H1 (cell line): ENCODE measurements at regions not wholly inside any gene's neighbourhood (a gene's known extent, or its start where the extent isn't known, plus 50 kb on each side); places are given as distances from the start of the nearest gene placed in this dataset.

Experiments
- CTCF ChIA-PET: fragments of 300-600 bp; sonication (Branson Sonifier 250); formaldehyde crosslinking; loops from one replicate; lab custom pipeline; 2021; ENCODE audit not compliant: partially characterized antibody; lab: Charles Lee
- POLR2A ChIA-PET: fragments of 300-600 bp; sonication (Branson Sonifier 250); formaldehyde crosslinking; loops from one replicate; lab custom pipeline; 2021; ENCODE audit warnings: inconsistent platforms; ENCODE audit not compliant: partially characterized antibody; lab: Charles Lee
- DNase-seq, 2 experiments: peaks; one replicate each; pipeline versions ENCODE4 v3.0.0 to v3.0.0-alpha.2; 2010 to 2022; ENCODE audit warnings: low spot score in 2 of 2, low read depth in 1 of 2, mixed read lengths in 1 of 2
- FAIRE-seq: peaks from 2 replicates; lab custom pipeline; 2011; peaks lifted over from hg19 to GRCh38; lab: Jason Lieb, UNC
- H2AFZ ChIP-seq: 2 replicates; pipeline ENCODE4 v1.8.1; 2012; ENCODE audit warnings: low read length, inconsistent platforms
- H2AK5ac ChIP-seq: 2 replicates; pipeline ENCODE4 v1.6.1; 2013; ENCODE audit warnings: low read depth, low read length
- H2BK120ac ChIP-seq: replicated peaks from 2 replicates; pipeline ENCODE3; 2013; ENCODE audit warnings: low read depth, low read length, inconsistent platforms
- H2BK12ac ChIP-seq: 2 replicates; pipeline ENCODE4 v1.6.1; 2013; ENCODE audit warnings: low read depth, low read length
- H2BK15ac ChIP-seq: 2 replicates; pipeline ENCODE4 v1.6.1; 2013; ENCODE audit warnings: low read length
- H2BK20ac ChIP-seq: 2 replicates; pipeline ENCODE4 v1.6.1; 2013; ENCODE audit warnings: low read length
- H2BK5ac ChIP-seq: 2 replicates; pipeline ENCODE4 v1.6.1; 2013; ENCODE audit warnings: low read depth, low read length
- H3K14ac ChIP-seq: 2 replicates; pipeline ENCODE4 v1.6.1; 2013; ENCODE audit warnings: inconsistent platforms; ENCODE audit not compliant: insufficient read length
- H3K18ac ChIP-seq: 2 replicates; pipeline ENCODE4 v1.6.1; 2013; ENCODE audit warnings: low read length; ENCODE audit errors: extremely low read depth
- H3K23ac ChIP-seq: 2 replicates; pipeline ENCODE4 v1.6.1; 2013; ENCODE audit warnings: inconsistent platforms; ENCODE audit not compliant: insufficient read length
- H3K23me2 ChIP-seq: 2 replicates; pipeline ENCODE4 v1.6.1; 2013; ENCODE audit warnings: low read depth, low read length
- H3K27ac ChIP-seq: 2 replicates; pipeline ENCODE4 v1.6.1; 2011; ENCODE audit warnings: low read depth, low read length, inconsistent platforms
- H3K27me3 ChIP-seq, 4 experiments: replicated peaks in 1 of 4; 1 replicate in 1 of 4; 2 replicates in 3 of 4; pipeline versions ENCODE4 v1.6.1 to v1.8.1; 2011 to 2013; ENCODE audit warnings: low read length in 3 of 4, mild to moderate bottlenecking in 3 of 4, inconsistent platforms in 2 of 4, mixed read lengths in 2 of 4, moderate library complexity in 1 of 4; ENCODE audit not compliant: control insufficient read depth in 3 of 4, insufficient read depth in 3 of 4; ENCODE audit errors: extremely low read depth in 1 of 4
- H3K36me3 ChIP-seq, 4 experiments: 2 replicates each; pipeline versions ENCODE4 v1.6.1 to v1.8.1; 2011 to 2013; ENCODE audit warnings: mild to moderate bottlenecking in 4 of 4, low read length in 3 of 4, moderate library complexity in 2 of 4, control low read depth in 1 of 4, inconsistent platforms in 1 of 4; ENCODE audit not compliant: insufficient read depth in 4 of 4, control insufficient read depth in 2 of 4
- H3K4ac ChIP-seq: replicated peaks from 2 replicates; pipeline ENCODE3; 2013; ENCODE audit warnings: low read length, low read depth, mixed read lengths, inconsistent platforms; ENCODE audit not compliant: insufficient read length
- H3K4me1 ChIP-seq, 4 experiments: replicated peaks in 1 of 4; 1 replicate in 1 of 4; 2 replicates in 3 of 4; pipeline versions ENCODE4 v1.6.1 to v1.8.1; 2011 to 2013; ENCODE audit warnings: low read length in 3 of 4, inconsistent platforms in 2 of 4, mixed read lengths in 1 of 4; ENCODE audit not compliant: insufficient read depth in 4 of 4, control insufficient read depth in 3 of 4
- H3K4me2 ChIP-seq, 2 experiments: 2 replicates each; pipeline versions ENCODE4 v1.6.1 to v1.8.1; 2011 to 2013; ENCODE audit warnings: low read depth in 2 of 2, low read length in 2 of 2, control low read depth in 1 of 2, inconsistent platforms in 1 of 2, mild to moderate bottlenecking in 1 of 2; ENCODE audit not compliant: insufficient read depth in 1 of 2
- H3K4me3 ChIP-seq, 4 experiments: fragments of 200-600, 300-600 bp in 1 of 4; sonication (generic), shearing (Covaris generic), sonication (Bioruptor Twin) in 1 of 4; 2 replicates each; pipeline versions ENCODE4 v1.5.1 to v1.8.1; 2011 to 2016; ENCODE audit warnings: low read length in 4 of 4, low read depth in 3 of 4, control low read depth in 2 of 4, inconsistent platforms in 2 of 4, mild to moderate bottlenecking in 2 of 4, mixed read lengths in 1 of 4, moderate library complexity in 1 of 4; ENCODE audit not compliant: insufficient read depth in 2 of 4; ENCODE audit errors: extremely low read depth in 1 of 4
- H3K56ac ChIP-seq: replicated peaks from 2 replicates; pipeline ENCODE3; 2013; ENCODE audit warnings: low read depth, mild to moderate bottlenecking, mixed read lengths, low read length, inconsistent platforms; ENCODE audit not compliant: insufficient read length
- H3K79me1 ChIP-seq: 2 replicates; pipeline ENCODE4 v1.6.1; 2013; ENCODE audit warnings: low read depth, low read length, control low read depth
- H3K79me2 ChIP-seq, 2 experiments: 2 replicates each; pipeline versions ENCODE4 v1.6.1 to v1.8.1; 2012 to 2013; ENCODE audit warnings: low read length in 2 of 2, mild to moderate bottlenecking in 2 of 2, inconsistent platforms in 1 of 2; ENCODE audit not compliant: insufficient read depth in 2 of 2, control insufficient read depth in 1 of 2
- H3K9ac ChIP-seq, 4 experiments: replicated peaks in 1 of 4; 1 replicate in 1 of 4; 2 replicates in 3 of 4; pipeline versions ENCODE4 v1.6.1 to v1.8.1; 2011 to 2013; ENCODE audit warnings: low read depth in 3 of 4, low read length in 3 of 4, control low read depth in 2 of 4, mild to moderate bottlenecking in 2 of 4, moderate library complexity in 2 of 4, inconsistent platforms in 1 of 4; ENCODE audit errors: extremely low read depth in 1 of 4
- H3K9me3 ChIP-seq, 2 experiments: 2 replicates each; pipeline versions ENCODE4 v1.6.1 to v1.8.1; 2012 to 2013; ENCODE audit warnings: mild to moderate bottlenecking in 2 of 2, moderate library complexity in 2 of 2, control low read depth in 1 of 2, inconsistent platforms in 1 of 2, low read depth in 1 of 2, low read length in 1 of 2, mixed read lengths in 1 of 2; ENCODE audit not compliant: insufficient read depth in 2 of 2
- H4K20me1 ChIP-seq, 2 experiments: replicated peaks in 1 of 2; 2 replicates each; pipeline versions ENCODE3 to v1.8.1; 2011 to 2013; ENCODE audit warnings: inconsistent platforms in 2 of 2, low read length in 2 of 2, mild to moderate bottlenecking in 1 of 2; ENCODE audit not compliant: insufficient read depth in 2 of 2, control insufficient read depth in 1 of 2
- H4K5ac ChIP-seq: 2 replicates; pipeline ENCODE4 v1.6.1; 2013; ENCODE audit warnings: low read length, low read depth, mixed read lengths, inconsistent platforms; ENCODE audit not compliant: insufficient read length
- H4K8ac ChIP-seq: 2 replicates; pipeline ENCODE4 v1.8.0; 2013; ENCODE audit warnings: mild to moderate bottlenecking, moderate library complexity, low read length, inconsistent platforms; ENCODE audit not compliant: insufficient read depth; ENCODE audit errors: extremely low read depth
- H4K91ac ChIP-seq: replicated peaks from 2 replicates; pipeline ENCODE3; 2013; ENCODE audit warnings: low read length, mixed read lengths, inconsistent platforms; ENCODE audit not compliant: insufficient read length
- CHD2 ChIP-seq: IDR thresholded peaks from 2 replicates; pipeline ENCODE4 v1.6.1; 2012; ENCODE audit warnings: low read length, improper control_type of control experiment
- EGR1 ChIP-seq: IDR thresholded peaks from 2 replicates; pipeline ENCODE4 v1.6.1; 2011; ENCODE audit warnings: low read depth, low read length, borderline replicate concordance
- JUN ChIP-seq: IDR thresholded peaks from 2 replicates; pipeline ENCODE4 v1.6.1; 2011; ENCODE audit warnings: low read depth, mild to moderate bottlenecking, improper control_type of control experiment, low read length
- WGBS, 2 experiments: shearing (Covaris generic) in 1 of 2; methylation state at CpG; one replicate each; pipeline versions ENCODE4 v1.1.6 to v1.1.7; 2013 to 2015; ENCODE audit warnings: low lambda C conversion rate in 2 of 2, mixed read lengths in 2 of 2, inconsistent platforms in 1 of 2, low coverage in 1 of 2, missing lambda C conversion rate in 1 of 2; ENCODE audit not compliant: insufficient replicate concordance in 2 of 2, insufficient coverage in 1 of 2, insufficient read length in 1 of 2; ENCODE audit errors: extremely low coverage in 1 of 2, missing lambda C conversion rate in 1 of 2; 5-methylcytosine and 5-hydroxymethylcytosine counted together

- H2BK5ac ChIP-seq = no peak overlapping the region
- H4K5ac ChIP-seq = no peak overlapping the region
- no peak overlapping the region for H3K27ac ChIP-seq
- no peak overlapping the region for H2BK20ac ChIP-seq
- peaks cover 7 to 18% (median 13%) of the 10 kb centered on the region in 4 experiments for H3K4me1 ChIP-seq
- H2BK120ac ChIP-seq = no peak overlapping the region
- H3K4ac ChIP-seq = no peak overlapping the region
- no peaks in the 10 kb centered on the region for H3K9me3 ChIP-seq
- no peak overlapping the region; the same call in 1 of the 2 replicates for H2BK15ac ChIP-seq
- H3K14ac ChIP-seq = no peak overlapping the region
- H2BK12ac ChIP-seq = no peak overlapping the region
- ChIA-PET POLR2A (interaction anchor here (1.0 kb wide), 1 partner anchor 13 kb away, joined by 3 read pairs; no protein-coding TSS in a partner anchor), CTCF (interaction anchor here (0.9 to 5.9 kb wide), 7 partner anchors 11 to 159 kb away, joined by 3 to 28 read pairs (median 3); partner anchors contain the start of gene FAM50B)
- no peaks in the 10 kb centered on the region for H3K23me2 ChIP-seq
- no peak for DNase-seq
- H3K9ac ChIP-seq = no peak overlapping the region
- no peaks in the 10 kb centered on the region for H4K20me1 ChIP-seq
- WGBS, 2 experiments = 87% methylated on average over 10 of the region's 10 CpGs; no CpG with 5 or more reads in 1 of the 2 experiments
- H3K36me3 ChIP-seq = no peaks in the 10 kb centered on the region
- H4K8ac ChIP-seq = no peak overlapping the region
- no peaks in the 10 kb centered on the region for H3K79me1 ChIP-seq
- no peak overlapping the region for H2AFZ ChIP-seq
- no peak overlapping the region for H3K56ac ChIP-seq
- H3K79me2 ChIP-seq = no peaks in the 10 kb centered on the region
- H3K23ac ChIP-seq = no peak overlapping the region
- FAIRE-seq = no peak
- no peaks in the 10 kb centered on the region; a peak in 2 of 7 replicates for H3K27me3 ChIP-seq
- no peak overlapping the region for H3K18ac ChIP-seq
- no peak overlapping the region for H2AK5ac ChIP-seq
- H3K4me2 ChIP-seq = no peak overlapping the region
- H3K4me3 ChIP-seq = no peak overlapping the region
- H4K91ac ChIP-seq = no peak overlapping the region
- TF ChIP-seq CHD2 (no peak), JUN (no peak), EGR1 (no peak)
These were observed 59.0 kb downstream of the FAM50B start for GRCh38 chr6:3908223-3908622.
